Activated T-helper 1 cell treated with anti-CD3 and anti-CD28 coated beads, Interleukin-2, amount 50 U/mL, for 16 hours (primary cell): ENCODE measurements at regions not wholly inside any gene's neighbourhood (a gene's known extent, or its start where the extent isn't known, plus 50 kb on each side); places are given as distances from the start of the nearest gene placed in this dataset.

Experiments
- DNase-seq, 2 donors: peaks; one replicate each; pipeline ENCODE4 v3.0.0-alpha.2; 2020; ENCODE audit warnings: low read depth in 1 of 2, low spot score in 1 of 2

- no peak for DNase-seq
Measured at GRCh38 chr13:40238761-40239160, 427.7 kb downstream of the FOXO1 start.

GRCh38 chr13:40240293-40240692, 426.1 kb downstream of the FOXO1 start:
- DNase-seq = no peak

GRCh38 chr13:40241125-40241798, 425.2 kb downstream of the FOXO1 start:
- no peak for DNase-seq

- DNase-seq = no peak
Measured at GRCh38 chr13:40243047-40243446, 423.4 kb downstream of the FOXO1 start.

GRCh38 chr13:40243982-40244381, 422.5 kb downstream of the FOXO1 start:
- no peak for DNase-seq

- no peak for DNase-seq
Measured at GRCh38 chr13:40245567-40245966, 420.9 kb downstream of the FOXO1 start.

- no peak for DNase-seq
Measured at GRCh38 chr13:40247845-40248244, 418.6 kb downstream of the FOXO1 start.

- no peak for DNase-seq
Measured at GRCh38 chr13:40251343-40252032, 415.0 kb downstream of the FOXO1 start.

GRCh38 chr13:40252241-40252640, 414.2 kb downstream of the FOXO1 start:
- DNase-seq = no peak

- DNase-seq = no peak
Measured at GRCh38 chr13:40252676-40253075, 413.8 kb downstream of the FOXO1 start.

GRCh38 chr13:40254394-40254793, 412.0 kb downstream of the FOXO1 start:
- no peak for DNase-seq

- no peak for DNase-seq
Measured at GRCh38 chr13:40255551-40255950, 410.9 kb downstream of the FOXO1 start.

GRCh38 chr13:40259899-40260298, 406.5 kb downstream of the FOXO1 start:
- no peak for DNase-seq

GRCh38 chr13:40261336-40261735, 405.1 kb downstream of the FOXO1 start:
- DNase-seq = no peak

GRCh38 chr13:40261947-40262346, 404.5 kb downstream of the FOXO1 start:
- no peak for DNase-seq

GRCh38 chr13:40269086-40269485, 397.4 kb downstream of the FOXO1 start:
- no peak for DNase-seq

- no peak for DNase-seq
Measured at GRCh38 chr13:40270726-40271125, 395.7 kb downstream of the FOXO1 start.

- DNase-seq = no peak
Measured at GRCh38 chr13:40271271-40271885, 395.1 kb downstream of the FOXO1 start.

- DNase-seq = no peak
Measured at GRCh38 chr13:40271931-40272775, 394.3 kb downstream of the FOXO1 start.

GRCh38 chr13:40272776-40273139, 393.7 kb downstream of the FOXO1 start:
- no peak for DNase-seq

- DNase-seq = no peak
Measured at GRCh38 chr13:40273253-40274025, 393.0 kb downstream of the FOXO1 start.
